Suprapubic skin (tissue), 4 donors: ENCODE measurements at regions not wholly inside any gene's neighbourhood (a gene's known extent, or its start where the extent isn't known, plus 50 kb on each side); places are given as distances from the start of the nearest gene placed in this dataset.

Source experiments
- DNase-seq, 2 donors: peaks; one replicate each; pipeline ENCODE4 v3.0.0-alpha.2; 2019; ENCODE audit warnings: low spot score in 2 of 2
- H3K27ac ChIP-seq: fragments of 200-600 bp; sonication (generic); one replicate; pipeline ENCODE4 v1.5.1; 2019
- H3K27me3 ChIP-seq: fragments of 200-600 bp; sonication (generic); one replicate; pipeline ENCODE4 v1.5.1; 2019
- H3K36me3 ChIP-seq: fragments of 200-600 bp; sonication (generic); one replicate; pipeline ENCODE4 v1.5.1; 2019
- H3K4me1 ChIP-seq: fragments of 200-600 bp; sonication (generic); one replicate; pipeline ENCODE4 v1.5.1; 2019
- H3K4me3 ChIP-seq: fragments of 200-600 bp; sonication (generic); one replicate; pipeline ENCODE4 v1.5.1; 2019; ENCODE audit warnings: mild to moderate bottlenecking
- H3K9me3 ChIP-seq: fragments of 200-600 bp; sonication (generic); one replicate; pipeline ENCODE4 v1.5.1; 2019
- CTCF ChIP-seq, 2 donors: fragments of 200-600 bp in 1 of 2; fragments of 450-650 bp in 1 of 2; sonication (generic) in 1 of 2; IDR thresholded peaks; one replicate each; pipeline ENCODE4 v1.5.1; 2016 to 2019; ENCODE audit warnings: antibody characterized with exemption in 2 of 2, mild to moderate bottlenecking in 1 of 2, moderate library complexity in 1 of 2
- EP300 ChIP-seq: sonication (generic); formaldehyde crosslinking; IDR thresholded peaks from one replicate; pipeline ENCODE4 v1.6.1; 2017; ENCODE audit warnings: antibody characterized with exemption
- POLR2A ChIP-seq, 2 donors: fragments of 450-650 bp; IDR thresholded peaks; one replicate each; pipeline ENCODE4 v1.6.1; 2017; ENCODE audit warnings: antibody characterized with exemption in 2 of 2, mild to moderate bottlenecking in 2 of 2, moderate library complexity in 2 of 2
- POLR2AphosphoS5 ChIP-seq, 3 donors: sonication (generic); formaldehyde crosslinking; IDR thresholded peaks; one replicate each; pipeline ENCODE4 v1.6.1; 2017; ENCODE audit warnings: antibody characterized with exemption in 3 of 3
- WGBS: methylation state at CpG from one replicate; pipeline ENCODE4 v1.1.5; 2018; 5-methylcytosine and 5-hydroxymethylcytosine counted together

DNA sequence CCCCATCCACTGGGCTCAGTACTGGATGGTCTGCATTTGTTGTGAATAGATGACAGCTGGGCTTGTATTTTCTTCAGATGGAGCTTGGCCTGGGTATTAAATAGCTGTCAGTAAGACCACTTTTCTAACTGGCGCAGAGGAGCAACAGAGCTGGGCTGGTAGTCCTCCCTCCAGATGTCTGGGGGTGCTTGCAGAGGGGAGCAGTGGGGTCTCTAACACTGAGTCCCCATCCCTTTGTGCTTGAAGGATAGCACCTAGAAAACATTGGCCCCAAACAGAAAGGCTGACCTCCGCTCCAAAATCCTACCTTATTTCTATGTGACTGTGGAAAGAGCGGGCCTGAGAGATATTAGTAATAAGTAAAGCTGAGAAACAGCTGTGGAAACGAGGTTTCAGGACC, 131.6 kb upstream of the E2F8 start:
- 81% methylated on average over 4 of the region's 4 CpGs for WGBS
- no peak overlapping the region for H3K27ac ChIP-seq
- H3K9me3 ChIP-seq, result no peaks in the 10 kb centered on the region
- peaks cover 44% of the 10 kb centered on the region for H3K4me1 ChIP-seq
- no peak for DNase-seq
- H3K36me3 ChIP-seq, result no peaks in the 10 kb centered on the region
- H3K4me3 ChIP-seq, result no peak overlapping the region
- no peaks in the 10 kb centered on the region for H3K27me3 ChIP-seq
- TF ChIP-seq POLR2A (IDR thresholded peaks at IDR 0.05) (no peak), CTCF (IDR thresholded peaks at IDR 0.05) (no peak), POLR2AphosphoS5 (IDR thresholded peaks at IDR 0.05) (no peak), EP300 (no peak)

GRCh38 chr11:19370100-19370861, 129.5 kb upstream of the E2F8 start:
- no peak overlapping the region for H3K4me3 ChIP-seq
- WGBS, result 33% methylated on average over 7 of the region's 7 CpGs
- peak in 1 of 2 donors; percentile 79 for DNase-seq
- peak overlapping the region; percentile 24 for H3K27ac ChIP-seq
- no peaks in the 10 kb centered on the region for H3K27me3 ChIP-seq
- no peaks in the 10 kb centered on the region for H3K36me3 ChIP-seq
- H3K4me1 ChIP-seq, result peaks cover 49% of the 10 kb centered on the region
- TF ChIP-seq POLR2AphosphoS5 (IDR thresholded peaks at IDR 0.05) (peak in 2 of 3 donors; percentile 62 to 84), POLR2A (IDR thresholded peaks at IDR 0.05) (no peak), CTCF (IDR thresholded peaks at IDR 0.05) (no peak), EP300 (no peak)
- no peaks in the 10 kb centered on the region for H3K9me3 ChIP-seq

DNA sequence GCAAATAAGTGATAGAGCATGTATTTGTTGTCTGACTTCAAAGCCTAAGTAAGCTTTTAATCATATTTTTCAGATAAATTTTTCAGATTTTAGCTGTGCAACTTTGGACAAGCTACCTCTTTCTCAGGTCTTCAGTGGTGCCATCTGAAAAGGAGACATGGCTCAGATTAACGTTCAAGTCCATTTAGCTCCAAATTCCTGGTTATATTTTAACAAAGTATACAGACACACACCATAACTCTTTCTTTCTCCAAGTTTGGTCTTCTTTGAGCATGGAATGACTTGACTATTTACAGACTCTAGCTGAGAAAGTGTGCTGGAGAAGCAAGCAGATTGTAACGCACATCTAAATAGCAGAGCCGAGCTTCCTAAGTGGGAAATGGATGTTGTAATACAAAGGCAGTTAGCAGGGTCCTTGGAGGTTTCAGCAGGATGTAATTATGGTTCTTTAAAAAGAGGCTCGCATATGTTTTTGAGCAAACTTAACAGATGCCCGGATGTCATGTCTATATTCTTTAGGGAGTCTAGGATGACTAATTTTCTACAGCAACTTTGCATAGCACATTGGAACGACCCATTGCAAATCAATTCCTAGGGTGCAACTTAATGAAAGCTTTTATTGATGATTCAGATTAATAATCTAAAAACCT, 128.1 kb upstream of the E2F8 start:
- H3K36me3 ChIP-seq, result no peaks in the 10 kb centered on the region
- 54% methylated on average over 6 of the region's 6 CpGs for WGBS
- H3K27ac ChIP-seq, result no peak overlapping the region
- H3K27me3 ChIP-seq, result no peaks in the 10 kb centered on the region
- peaks cover 44% of the 10 kb centered on the region for H3K4me1 ChIP-seq
- no peak for DNase-seq
- H3K9me3 ChIP-seq, result no peaks in the 10 kb centered on the region
- TF ChIP-seq POLR2AphosphoS5 (IDR thresholded peaks at IDR 0.05) (no peak), CTCF (IDR thresholded peaks at IDR 0.05) (no peak), POLR2A (IDR thresholded peaks at IDR 0.05) (no peak), EP300 (no peak)
- H3K4me3 ChIP-seq, result no peak overlapping the region

DNA sequence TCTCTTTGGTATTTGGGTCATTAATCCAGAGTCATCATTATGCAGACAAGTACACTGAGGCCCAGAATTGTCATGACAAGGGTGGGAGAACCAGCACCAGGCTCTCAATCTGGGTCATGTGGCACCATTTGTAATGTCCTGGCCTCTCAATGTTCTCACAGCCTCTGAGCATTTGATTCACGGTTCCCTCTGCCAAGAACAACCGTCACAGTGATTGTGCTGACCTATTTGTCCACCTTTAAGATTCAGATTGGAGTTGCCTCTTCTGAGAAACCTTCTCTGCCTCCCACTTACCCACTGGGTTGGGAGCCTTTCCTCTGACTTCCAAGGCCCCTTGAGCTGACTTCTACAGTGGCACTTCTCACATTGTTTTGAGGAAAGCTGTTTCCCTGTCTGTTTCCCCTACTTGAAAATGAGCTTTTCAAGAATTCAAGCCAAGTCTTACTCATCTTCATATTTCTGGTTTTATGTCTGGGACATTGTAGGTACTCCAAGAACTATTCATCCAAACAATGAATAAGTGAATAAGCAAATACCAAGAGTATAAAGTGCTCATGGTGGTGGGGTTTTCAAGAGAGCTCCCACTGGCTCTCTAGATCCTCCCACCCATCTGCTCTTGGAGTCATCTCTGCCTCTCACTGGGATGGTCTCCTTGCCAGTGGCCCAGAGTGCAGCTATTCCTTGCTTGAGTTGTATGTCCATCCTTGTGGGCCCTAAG, 126.4 kb upstream of the E2F8 start:
- H3K4me1 ChIP-seq, result peaks cover 36% of the 10 kb centered on the region
- H3K27me3 ChIP-seq, result no peaks in the 10 kb centered on the region
- H3K27ac ChIP-seq, result peak overlapping the region; percentile 60
- H3K9me3 ChIP-seq, result no peaks in the 10 kb centered on the region
- no peak overlapping the region for H3K4me3 ChIP-seq
- TF ChIP-seq POLR2A (IDR thresholded peaks at IDR 0.05) (no peak), EP300 (no peak), POLR2AphosphoS5 (IDR thresholded peaks at IDR 0.05) (no peak), CTCF (IDR thresholded peaks at IDR 0.05) (no peak)
- WGBS, result 39% methylated on average over 2 of the region's 2 CpGs
- no peaks in the 10 kb centered on the region for H3K36me3 ChIP-seq
- DNase-seq, result no peak
